Endodermal cell (in vitro differentiated cells): ENCODE measurements at regions not wholly inside any gene's neighbourhood (a gene's known extent, or its start where the extent isn't known, plus 50 kb on each side); places are given as distances from the start of the nearest gene placed in this dataset.
"Not testable (repeated sequence)": the region's sequence is repeated elsewhere in the genome, so short reads cannot be mapped to it uniquely, and the experiment has no call there.

Experiments
- DNase-seq: peaks from one replicate; pipeline ENCODE4 v3.0.0-alpha.2; 2017
- H3K27ac ChIP-seq: 2 replicates; pipeline ENCODE4 v1.5.1; 2013; ENCODE audit warnings: mild to moderate bottlenecking, low read depth, low read length, moderate library complexity
- H3K27me3 ChIP-seq: 2 replicates; pipeline ENCODE4 v1.6.1; 2013; ENCODE audit warnings: mild to moderate bottlenecking, low read length, moderate library complexity; ENCODE audit not compliant: insufficient read depth, control insufficient read depth, poor library complexity, severe bottlenecking
- H3K36me3 ChIP-seq: 2 replicates; pipeline ENCODE4 v1.7.0; 2013; ENCODE audit warnings: mild to moderate bottlenecking, low read length, moderate library complexity; ENCODE audit not compliant: control insufficient read depth, insufficient read depth
- H3K4me1 ChIP-seq: one replicate; pipeline ENCODE4 v1.7.0; 2013; ENCODE audit warnings: low read length; ENCODE audit not compliant: control insufficient read depth, insufficient read depth
- H3K4me3 ChIP-seq: 2 replicates; pipeline ENCODE4 v1.5.1; 2013; ENCODE audit warnings: mild to moderate bottlenecking, low read length, moderate library complexity
- H3K9ac ChIP-seq: 2 replicates; pipeline ENCODE4 v1.6.1; 2013; ENCODE audit warnings: mild to moderate bottlenecking, low read length, moderate library complexity; ENCODE audit not compliant: poor library complexity, severe bottlenecking; ENCODE audit errors: extremely low read depth
- H3K9me3 ChIP-seq: 2 replicates; pipeline ENCODE4 v1.6.1; 2013; ENCODE audit warnings: mild to moderate bottlenecking, low read length, moderate library complexity; ENCODE audit not compliant: control insufficient read depth
- H3K27ac Mint-ChIP-seq: 2 replicates; pipeline ENCODE4 v1.8.0; 2020; ENCODE audit warnings: mixed read lengths
- H3K27me3 Mint-ChIP-seq: 2 replicates; pipeline ENCODE4 v1.8.0; 2021; ENCODE audit warnings: mild to moderate bottlenecking, mixed read lengths; ENCODE audit not compliant: insufficient read depth
- H3K36me3 Mint-ChIP-seq: 2 replicates; pipeline ENCODE4 v1.8.0; 2020; ENCODE audit warnings: low read depth, mixed read lengths
- H3K4me1 Mint-ChIP-seq: 2 replicates; pipeline ENCODE4 v1.8.0; 2020; ENCODE audit warnings: mixed read lengths
- H3K4me3 Mint-ChIP-seq: 2 replicates; pipeline ENCODE4 v1.8.0; 2020; ENCODE audit warnings: mild to moderate bottlenecking, moderate library complexity, mixed read lengths
- H3K9me3 Mint-ChIP-seq: 2 replicates; pipeline ENCODE4 v1.8.0; 2020; ENCODE audit warnings: mild to moderate bottlenecking, mixed read lengths
- WGBS, 2 experiments: methylation state at CpG; one replicate each; pipeline versions ENCODE4 v1.1.5 to v1.1.7; 2013; ENCODE audit warnings: missing lambda C conversion rate in 2 of 2, mixed read lengths in 1 of 2; ENCODE audit not compliant: insufficient coverage in 1 of 2, insufficient read length in 1 of 2; 5-methylcytosine and 5-hydroxymethylcytosine counted together
- TF ChIP-seq, protein P1 (sequence below): fragments of 200-600 bp; sonication (generic); conservative IDR thresholded peaks from 2 replicates; pipeline ENCODE4 v1.5.0; 2021; ENCODE audit warnings: antibody characterized with exemption, mild to moderate bottlenecking

GRCh38 chr2:55786280-55786679 lies 92.6 kb upstream of the PNPT1 start:
- Histone ChIP-seq H3K9ac (no peak overlapping the region), H3K9me3 (no peaks in the 10 kb centered on the region), H3K4me3 (no peak overlapping the region), H3K27ac (no peak overlapping the region), H3K36me3 (no peaks in the 10 kb centered on the region), H3K27me3 (no peaks in the 10 kb centered on the region), H3K4me1 (no peaks in the 10 kb centered on the region)
- Mint-ChIP-seq H3K4me1 (no peaks in the 10 kb centered on the region), H3K4me3 (no peak overlapping the region), H3K27me3 (no peaks in the 10 kb centered on the region), H3K36me3 (no peaks in the 10 kb centered on the region), H3K9me3 (peaks cover 2% of the 10 kb centered on the region), H3K27ac (no peak overlapping the region)
- DNase-seq = no peak
- TF ChIP-seq, protein P1, sequence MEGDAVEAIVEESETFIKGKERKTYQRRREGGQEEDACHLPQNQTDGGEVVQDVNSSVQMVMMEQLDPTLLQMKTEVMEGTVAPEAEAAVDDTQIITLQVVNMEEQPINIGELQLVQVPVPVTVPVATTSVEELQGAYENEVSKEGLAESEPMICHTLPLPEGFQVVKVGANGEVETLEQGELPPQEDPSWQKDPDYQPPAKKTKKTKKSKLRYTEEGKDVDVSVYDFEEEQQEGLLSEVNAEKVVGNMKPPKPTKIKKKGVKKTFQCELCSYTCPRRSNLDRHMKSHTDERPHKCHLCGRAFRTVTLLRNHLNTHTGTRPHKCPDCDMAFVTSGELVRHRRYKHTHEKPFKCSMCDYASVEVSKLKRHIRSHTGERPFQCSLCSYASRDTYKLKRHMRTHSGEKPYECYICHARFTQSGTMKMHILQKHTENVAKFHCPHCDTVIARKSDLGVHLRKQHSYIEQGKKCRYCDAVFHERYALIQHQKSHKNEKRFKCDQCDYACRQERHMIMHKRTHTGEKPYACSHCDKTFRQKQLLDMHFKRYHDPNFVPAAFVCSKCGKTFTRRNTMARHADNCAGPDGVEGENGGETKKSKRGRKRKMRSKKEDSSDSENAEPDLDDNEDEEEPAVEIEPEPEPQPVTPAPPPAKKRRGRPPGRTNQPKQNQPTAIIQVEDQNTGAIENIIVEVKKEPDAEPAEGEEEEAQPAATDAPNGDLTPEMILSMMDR = no peak

DNA sequence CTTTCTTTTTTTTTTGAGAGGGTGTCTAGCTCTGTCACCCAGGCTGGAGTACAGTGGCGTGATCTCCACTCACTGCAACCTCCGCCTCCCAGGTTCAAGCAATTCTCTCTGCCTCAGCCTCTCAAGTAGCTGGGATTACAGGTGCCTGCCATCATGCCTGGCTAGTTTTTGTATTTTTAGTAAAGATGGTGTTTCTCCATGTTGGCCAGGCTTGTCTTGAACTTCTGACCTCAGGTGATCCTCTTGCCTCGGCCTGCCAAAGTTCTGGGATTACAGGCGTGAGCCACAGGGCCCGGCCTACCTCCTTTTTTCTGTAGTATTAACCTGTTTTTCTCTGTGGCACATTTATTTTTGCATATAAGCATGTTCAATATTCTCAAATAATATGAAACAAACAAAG lies 90.1 kb upstream of the PNPT1 start:
- not testable (repeated sequence) for H3K36me3 Mint-ChIP-seq, DNase-seq, H3K4me1 ChIP-seq, H3K4me3 Mint-ChIP-seq, H3K9me3 Mint-ChIP-seq, H3K27ac Mint-ChIP-seq, H3K36me3 ChIP-seq, H3K27me3 ChIP-seq, H3K4me1 Mint-ChIP-seq, H3K27ac ChIP-seq, H3K9ac ChIP-seq, H3K27me3 Mint-ChIP-seq, H3K9me3 ChIP-seq, H3K4me3 ChIP-seq
- WGBS, 2 experiments = 83 to 94% methylated on average over 2 to 5 of the region's 5 CpGs

DNA sequence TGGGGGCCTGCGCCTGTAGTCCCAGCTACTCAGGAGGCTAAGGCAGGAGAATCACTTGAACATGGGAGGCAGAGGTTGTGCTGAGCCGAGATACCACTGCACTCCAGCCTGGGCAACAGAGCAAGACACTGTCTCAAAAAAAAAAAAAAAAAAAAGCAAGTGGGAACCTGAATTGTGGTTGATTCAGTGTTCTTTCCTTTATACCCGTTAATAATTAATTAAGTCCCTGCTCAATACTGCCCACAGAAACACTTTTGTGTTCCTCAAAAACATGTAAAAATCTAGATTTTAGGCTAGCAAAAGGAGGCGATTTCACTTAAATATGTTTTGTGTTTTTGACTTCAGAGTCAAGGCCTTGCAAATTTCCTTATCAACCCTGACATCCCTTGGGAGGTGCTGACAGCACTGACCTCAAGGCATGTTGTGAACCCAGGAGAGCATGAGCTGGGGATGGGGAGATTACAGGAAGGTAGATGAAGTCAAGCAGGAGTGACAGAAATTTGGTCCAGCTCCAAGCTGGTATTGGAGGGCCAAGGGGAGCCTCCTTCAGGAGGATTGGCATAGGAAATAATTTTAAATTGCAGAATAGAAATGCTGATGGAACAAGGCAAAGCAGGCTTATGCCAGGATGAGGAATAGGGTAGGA lies 89.0 kb upstream of the PNPT1 start:
- no peaks in the 10 kb centered on the region for H3K9me3 ChIP-seq
- H3K4me1 ChIP-seq = no peaks in the 10 kb centered on the region
- Mint-ChIP-seq H3K36me3 (no peaks in the 10 kb centered on the region), H3K27ac (no peak overlapping the region), H3K9me3 (no peaks in the 10 kb centered on the region), H3K4me1 (peaks cover 6% of the 10 kb centered on the region), H3K4me3 (no peak overlapping the region), H3K27me3 (no peaks in the 10 kb centered on the region)
- 94 to 98% methylated on average over 3 to 4 of the region's 4 CpGs for WGBS, 2 experiments
- TF ChIP-seq, protein P1 = no peak
- no peak overlapping the region for H3K27ac ChIP-seq
- no peak overlapping the region for H3K4me3 ChIP-seq
- H3K9ac ChIP-seq = no peak overlapping the region
- no peaks in the 10 kb centered on the region for H3K27me3 ChIP-seq
- DNase-seq = no peak
- H3K36me3 ChIP-seq = no peaks in the 10 kb centered on the region

- 80 to 94% methylated on average over 1 of the region's 1 CpG for WGBS, 2 experiments
- Histone ChIP-seq H3K9me3 (no peaks in the 10 kb centered on the region), H3K9ac (no peak overlapping the region), H3K27ac (no peak overlapping the region), H3K36me3 (no peaks in the 10 kb centered on the region), H3K27me3 (no peaks in the 10 kb centered on the region), H3K4me1 (no peaks in the 10 kb centered on the region), H3K4me3 (no peak overlapping the region)
- no peak for DNase-seq
- Mint-ChIP-seq H3K36me3 (no peaks in the 10 kb centered on the region), H3K4me3 (no peak overlapping the region), H3K27ac (no peak overlapping the region), H3K9me3 (no peaks in the 10 kb centered on the region), H3K4me1 (peaks cover 6% of the 10 kb centered on the region), H3K27me3 (no peaks in the 10 kb centered on the region)
- TF ChIP-seq, protein P1 = peak; percentile 28
Measured at GRCh38 chr2:55781542-55781941, 87.9 kb upstream of the PNPT1 start.
